OCI-LY7 (cell line): ENCODE measurements at regions not wholly inside any gene's neighbourhood (a gene's known extent, or its start where the extent isn't known, plus 50 kb on each side); places are given as distances from the start of the nearest gene placed in this dataset.

Experiments used
- BruUV-seq: library from RNA; stranded (reverse); fragments of 400-500 nt; replicated peaks from 2 replicates; lab custom pipeline; 2021; lab: Mats Ljungman, UMichigan
- CTCF ChIA-PET: fragments of 300-600 bp; sonication (Branson Sonifier 250); formaldehyde crosslinking; loops from one replicate; lab custom pipeline; 2022; ENCODE audit warnings: antibody characterized with exemption; ENCODE audit not compliant: unreplicated experiment; lab: Charles Lee
- POLR2A ChIA-PET: fragments of 300-600 bp; sonication (Branson Sonifier 250); formaldehyde crosslinking; loops from one replicate; lab custom pipeline; 2022; ENCODE audit warnings: antibody characterized with exemption; lab: Charles Lee
- DNase-seq: peaks from one replicate; pipeline ENCODE4 v3.0.0-alpha.2; 2015; ENCODE audit warnings: low spot score
- H2AFZ ChIP-seq: fragments of 200-600 bp; sonication (generic), shearing (Covaris generic); 2 replicates; pipeline ENCODE4 v1.6.1; 2014; ENCODE audit warnings: mild to moderate bottlenecking, antibody characterized with exemption, low read length, moderate library complexity
- H3K27ac ChIP-seq: fragments of 200-600 bp; sonication (generic); 2 replicates; pipeline ENCODE4 v1.5.1; 2014; ENCODE audit warnings: mixed run types, low read depth, mild to moderate bottlenecking, moderate library complexity, low read length, inconsistent platforms; ENCODE audit not compliant: poor library complexity, severe bottlenecking
- H3K36me3 ChIP-seq: fragments of 200-600 bp; sonication (generic); 2 replicates; pipeline ENCODE4 v1.6.1; 2014; ENCODE audit warnings: mild to moderate bottlenecking, antibody characterized with exemption, low read length, moderate library complexity, mixed read lengths; ENCODE audit not compliant: insufficient read depth
- H3K4me1 ChIP-seq: fragments of 200-600 bp; sonication (generic); 2 replicates; pipeline ENCODE4 v1.5.1; 2014; ENCODE audit warnings: mild to moderate bottlenecking, low read length; ENCODE audit not compliant: insufficient read depth, poor library complexity, severe bottlenecking
- H3K4me2 ChIP-seq: fragments of 200-600 bp; sonication (generic); 2 replicates; pipeline ENCODE4 v1.6.1; 2014; ENCODE audit warnings: mild to moderate bottlenecking, low read length
- H3K4me3 ChIP-seq: fragments of 200-600 bp; sonication (generic); 2 replicates; pipeline ENCODE4 v1.5.1; 2014; ENCODE audit warnings: mild to moderate bottlenecking, low read depth, low read length; ENCODE audit not compliant: poor library complexity, severe bottlenecking
- H3K79me2 ChIP-seq: fragments of 200-600 bp; sonication (generic); 2 replicates; pipeline ENCODE4 v1.6.1; 2016; ENCODE audit warnings: low read depth, mild to moderate bottlenecking, low read length, moderate library complexity, mixed read lengths; ENCODE audit not compliant: insufficient read depth
- H3K9me2 ChIP-seq: fragments of 200-600 bp; sonication (generic); 2 replicates; pipeline ENCODE4 v1.6.1; 2016; ENCODE audit warnings: mild to moderate bottlenecking, low read length, mixed read lengths; ENCODE audit not compliant: insufficient read depth
- H3K9me3 ChIP-seq: fragments of 200-600 bp; sonication (generic); 2 replicates; pipeline ENCODE4 v1.6.1; 2014; ENCODE audit warnings: mild to moderate bottlenecking, mixed run types, low read length, mixed read lengths
- H4K20me1 ChIP-seq: fragments of 200-600 bp; sonication (generic); 2 replicates; pipeline ENCODE4 v1.6.1; 2014; ENCODE audit warnings: mild to moderate bottlenecking, antibody characterized with exemption, low read length, moderate library complexity, mixed read lengths; ENCODE audit not compliant: insufficient read depth
- CTCF ChIP-seq: fragments of 200-600 bp; sonication (generic); conservative IDR thresholded peaks from 2 replicates; pipeline ENCODE4 v1.5.1; 2014; ENCODE audit warnings: mild to moderate bottlenecking, antibody characterized with exemption, low read length, moderate library complexity, mixed read lengths
- EZH2phosphoT487 ChIP-seq: fragments of 200-600 bp; sonication (generic); IDR thresholded peaks from 2 replicates; pipeline ENCODE4 v1.6.1; 2018; ENCODE audit warnings: low read depth, borderline replicate concordance, mild to moderate bottlenecking, mixed run types, antibody characterized with exemption, low read length, moderate library complexity, mixed read lengths
- intact Hi-C: fragments of 100-400 bp; cut with micrococcal nuclease; formaldehyde crosslinking; loops from one replicate; pipeline ENCODE4 v1.10.0; 2022; ENCODE audit not compliant: unreplicated experiment

DNA sequence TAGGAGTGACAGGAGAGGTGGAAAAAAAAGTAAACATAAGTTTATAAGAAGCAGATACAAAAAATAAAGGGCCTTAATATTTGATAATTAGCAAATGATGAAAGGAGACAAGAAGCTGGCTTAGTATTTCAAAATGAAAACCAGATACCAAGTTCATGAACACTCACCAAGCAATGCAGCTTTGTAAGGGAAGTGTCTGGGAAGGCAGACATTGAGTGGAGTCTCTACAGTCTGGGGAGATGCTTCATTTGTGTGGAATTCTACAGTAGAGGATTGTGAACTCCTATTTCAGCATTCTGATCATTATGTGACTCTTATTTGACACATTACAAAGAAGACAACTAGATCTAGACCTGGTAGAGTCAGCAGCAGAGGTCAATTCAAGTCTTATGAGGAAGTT is 1072.7 kb downstream of the DSC3 start:
- ChIA-PET CTCF (no interaction called here), POLR2A (no interaction called here)
- H3K4me1 ChIP-seq, result no peaks in the 10 kb centered on the region
- H3K4me3 ChIP-seq, result no peak overlapping the region
- no peaks in the 10 kb centered on the region for H3K79me2 ChIP-seq
- no TSS peak for BruUV-seq
- TF ChIP-seq CTCF (no peak), EZH2phosphoT487 (no peak)
- H3K4me2 ChIP-seq, result no peak overlapping the region
- intact Hi-C loops, result no loop called here
- H3K36me3 ChIP-seq, result no peaks in the 10 kb centered on the region
- H2AFZ ChIP-seq, result no peak overlapping the region
- no peaks in the 10 kb centered on the region for H3K9me3 ChIP-seq
- no peaks in the 10 kb centered on the region for H4K20me1 ChIP-seq
- no peak overlapping the region for H3K27ac ChIP-seq
- H3K9me2 ChIP-seq, result no peaks in the 10 kb centered on the region
- no peak for DNase-seq

GRCh38 chr18:29962579-29962978 is 1080.0 kb downstream of the DSC3 start:
- H3K9me3 ChIP-seq, result no peaks in the 10 kb centered on the region
- no peak overlapping the region for H3K27ac ChIP-seq
- no peak overlapping the region for H2AFZ ChIP-seq
- H3K4me2 ChIP-seq, result no peak overlapping the region
- TF ChIP-seq EZH2phosphoT487, result no peak
- no peak for TF ChIP-seq CTCF
- H3K4me1 ChIP-seq, result no peaks in the 10 kb centered on the region
- no peaks in the 10 kb centered on the region for H3K9me2 ChIP-seq
- H3K4me3 ChIP-seq, result no peak overlapping the region
- intact Hi-C loops, result no loop called here
- DNase-seq, result no peak
- POLR2A ChIA-PET, result no interaction called here
- H3K36me3 ChIP-seq, result no peaks in the 10 kb centered on the region
- H4K20me1 ChIP-seq, result no peaks in the 10 kb centered on the region
- BruUV-seq, result no TSS peak
- CTCF ChIA-PET, result no interaction called here
- H3K79me2 ChIP-seq, result no peaks in the 10 kb centered on the region

DNA sequence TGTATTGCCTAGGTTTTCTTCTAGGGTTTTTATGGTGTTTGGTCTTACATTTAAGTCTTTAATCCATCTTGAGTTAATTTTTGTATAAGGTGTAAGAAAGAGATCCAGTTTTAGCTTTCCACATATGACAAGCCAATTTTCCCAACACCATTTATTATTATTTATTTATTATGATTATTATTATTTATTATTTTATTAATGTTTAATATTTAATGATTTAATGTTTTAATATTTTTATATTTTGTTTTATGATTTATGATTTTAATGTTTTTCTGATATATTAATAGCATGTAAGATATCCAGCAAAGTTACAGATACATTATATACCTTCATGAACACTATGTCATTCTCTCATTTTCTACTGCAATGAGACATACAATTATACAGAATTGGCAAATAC is 1082.0 kb downstream of the DSC3 start:
- DNase-seq, result no peak
- CTCF ChIA-PET, result no interaction called here
- no peaks in the 10 kb centered on the region for H3K4me1 ChIP-seq
- no peak overlapping the region for H3K4me3 ChIP-seq
- H3K9me3 ChIP-seq, result no peaks in the 10 kb centered on the region
- TF ChIP-seq EZH2phosphoT487 (no peak), CTCF (no peak)
- intact Hi-C loops, result no loop called here
- POLR2A ChIA-PET, result no interaction called here
- H3K4me2 ChIP-seq, result no peak overlapping the region
- H3K9me2 ChIP-seq, result no peaks in the 10 kb centered on the region
- BruUV-seq, result no TSS peak
- H3K79me2 ChIP-seq, result no peaks in the 10 kb centered on the region
- H3K36me3 ChIP-seq, result no peaks in the 10 kb centered on the region
- no peaks in the 10 kb centered on the region for H4K20me1 ChIP-seq
- no peak overlapping the region for H3K27ac ChIP-seq
- no peak overlapping the region for H2AFZ ChIP-seq
